ENCODE measurements at regions not wholly inside any gene's neighbourhood (a gene's known extent, or its start where the extent isn't known, plus 50 kb on each side); places are given as distances from the start of the nearest gene placed in this dataset.
A peak's percentile ranks its signal among the peaks of the same experiment; 100 is the strongest.
"Not testable (repeated sequence)": the region's sequence is repeated elsewhere in the genome, so short reads cannot be mapped to it uniquely, and the experiment has no call there.

DNA sequence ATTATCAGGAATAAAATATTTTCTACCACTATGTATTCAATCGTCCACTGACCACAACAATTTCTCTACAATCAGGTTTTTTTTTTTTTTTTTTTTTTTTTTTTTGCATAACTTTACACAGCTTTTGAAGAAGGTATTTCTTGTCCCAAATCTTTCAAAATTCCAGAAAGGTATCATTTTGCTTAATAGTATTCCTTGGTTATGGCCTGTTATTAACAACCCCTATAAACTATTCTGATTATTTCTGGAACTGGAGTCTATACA, 145.3 kb downstream of the ALX1 start:
- DNase-seq (ENCODE audit: low spot score): no peak

DNA sequence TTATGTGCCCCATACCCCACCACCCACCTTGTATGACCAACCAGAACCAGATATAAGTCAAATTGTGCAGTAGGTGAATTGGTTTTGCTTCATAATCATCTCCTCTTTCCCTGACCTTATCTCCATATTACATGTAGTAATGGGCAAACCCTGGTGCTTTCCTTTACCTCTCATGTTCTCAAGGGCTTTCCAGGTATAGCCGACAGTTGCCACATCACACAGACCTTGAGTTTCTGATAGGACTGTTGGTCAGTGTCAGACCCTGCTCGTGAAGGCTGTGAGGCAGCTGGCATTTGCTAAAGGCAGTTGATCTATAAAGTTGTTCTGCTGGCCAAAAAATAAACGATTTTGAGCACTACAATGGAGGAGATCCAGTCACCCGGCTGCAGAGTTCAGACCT, 145.9 kb downstream of the ALX1 start:
- DNase-seq (ENCODE audit: low spot score): no peak

DNA sequence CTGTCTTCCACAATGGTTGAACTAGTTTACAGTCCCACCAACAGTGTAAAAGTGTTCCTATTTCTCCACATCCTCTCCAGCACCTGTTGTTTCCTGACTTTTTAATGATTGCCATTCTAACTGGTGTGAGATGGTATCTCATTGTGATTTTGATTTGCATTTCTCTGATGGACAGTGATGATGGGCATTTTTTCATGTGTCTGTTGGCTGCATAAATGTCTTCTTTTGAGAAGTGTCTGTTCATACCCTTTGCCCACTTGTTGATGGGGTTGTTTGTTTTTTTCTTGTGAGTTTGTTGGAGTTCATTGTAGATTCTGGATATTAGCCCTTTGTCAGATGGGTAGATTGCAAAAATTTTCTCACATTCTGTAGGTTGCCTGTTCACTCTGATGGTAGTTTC, 153.1 kb downstream of the ALX1 start:
- DNase-seq (ENCODE audit: low spot score): not testable (repeated sequence)

DNA sequence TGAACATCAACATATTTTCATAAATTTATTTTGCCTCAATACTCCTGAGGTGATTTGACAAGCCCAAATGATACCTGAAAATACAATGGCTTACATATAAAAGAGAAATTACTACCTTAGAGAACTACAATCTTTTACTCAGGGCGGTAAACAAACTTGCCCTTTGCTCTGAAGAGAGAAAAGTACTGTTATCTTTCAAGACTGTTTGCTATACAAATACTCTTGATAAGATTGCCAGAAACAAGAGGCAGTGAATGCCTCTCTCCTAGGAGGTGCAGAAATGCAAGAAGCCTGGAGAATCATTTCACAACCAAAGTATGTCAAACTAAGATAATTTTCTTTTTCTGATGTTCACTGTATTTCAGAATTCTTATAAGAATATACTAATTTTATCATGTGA, 160.3 kb downstream of the ALX1 start:
- DNase-seq (ENCODE audit: low spot score): no peak

DNA sequence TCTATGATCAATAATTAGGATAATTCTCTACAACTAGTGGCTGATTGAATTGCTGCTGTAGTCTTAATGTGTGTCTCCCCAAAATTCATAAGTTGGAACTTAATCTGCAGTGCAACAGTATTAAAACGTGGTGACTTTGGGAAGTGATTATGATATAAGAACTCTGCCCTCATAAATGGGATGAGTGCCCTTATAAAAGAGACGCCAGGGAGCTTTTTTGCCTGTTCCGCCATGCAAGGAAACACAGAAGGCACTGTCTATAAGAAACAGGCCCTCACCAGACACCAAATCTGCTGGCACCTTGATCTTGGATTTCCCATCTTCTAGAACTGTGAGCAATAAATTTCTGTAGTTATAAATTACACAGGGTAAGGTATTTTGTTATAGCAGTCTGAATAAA, 161.0 kb downstream of the ALX1 start:
- DNase-seq (ENCODE audit: low spot score): no peak

DNA sequence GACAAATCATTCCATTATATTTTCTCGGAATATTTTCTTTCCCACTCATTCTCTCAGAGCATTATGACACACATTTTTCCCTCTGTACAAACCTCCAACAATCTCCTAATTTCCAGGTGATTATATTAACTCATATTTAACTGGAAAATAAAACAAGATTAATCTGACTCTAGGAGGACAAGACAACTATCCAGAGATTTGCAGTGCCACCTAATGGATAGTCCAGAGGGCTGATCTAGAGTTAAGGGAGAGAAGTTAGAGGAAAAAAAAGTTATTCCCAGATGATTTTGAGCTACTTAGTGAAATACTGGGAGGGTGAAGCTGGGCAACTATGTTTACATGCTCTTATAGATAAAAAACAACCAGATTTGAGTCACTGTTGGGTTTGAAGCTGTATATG, 161.7 kb downstream of the ALX1 start:
- no peak for DNase-seq (ENCODE audit: low spot score)

DNA sequence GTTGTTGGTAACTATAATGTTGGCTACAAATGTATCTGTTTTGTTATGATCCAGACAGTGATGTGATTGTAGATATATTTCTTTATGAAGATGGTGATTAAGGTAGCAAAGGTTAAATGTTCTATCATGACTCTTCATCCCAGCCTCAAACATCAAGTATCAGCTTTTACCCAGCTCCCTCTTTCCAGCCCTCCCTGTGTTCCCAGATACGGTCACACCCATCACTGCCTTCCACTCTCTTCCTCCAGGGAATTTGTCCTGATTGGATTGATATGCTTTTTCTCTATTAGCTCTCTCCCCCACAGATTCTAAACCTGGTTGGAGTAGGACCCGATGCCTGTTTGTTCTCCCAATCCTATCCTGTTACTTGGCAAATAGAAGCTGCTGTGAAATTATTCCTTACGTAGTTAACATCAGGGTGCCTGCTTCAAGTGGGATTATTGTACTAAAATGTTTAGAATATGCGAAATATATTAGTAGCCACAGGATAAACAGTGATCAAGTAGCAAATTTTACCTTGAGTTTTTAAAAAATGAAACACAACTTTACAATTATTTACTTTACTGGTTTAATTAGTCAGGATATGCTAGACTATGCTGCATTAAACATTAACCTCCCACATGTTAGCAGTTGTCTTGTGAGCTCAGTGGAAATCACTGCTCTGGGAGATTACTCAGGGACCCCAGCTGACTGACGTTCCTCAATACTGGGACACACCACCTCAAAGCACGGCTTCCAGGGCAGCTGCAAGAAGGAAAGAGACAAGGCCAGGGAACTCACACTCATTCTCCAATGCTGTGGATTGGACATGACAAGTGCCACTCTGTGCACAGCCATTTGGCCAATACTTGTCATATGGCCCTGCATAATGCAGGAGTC, 165.3 kb downstream of the ALX1 start:
- DNase-seq (ENCODE audit: low spot score): no peak

DNA sequence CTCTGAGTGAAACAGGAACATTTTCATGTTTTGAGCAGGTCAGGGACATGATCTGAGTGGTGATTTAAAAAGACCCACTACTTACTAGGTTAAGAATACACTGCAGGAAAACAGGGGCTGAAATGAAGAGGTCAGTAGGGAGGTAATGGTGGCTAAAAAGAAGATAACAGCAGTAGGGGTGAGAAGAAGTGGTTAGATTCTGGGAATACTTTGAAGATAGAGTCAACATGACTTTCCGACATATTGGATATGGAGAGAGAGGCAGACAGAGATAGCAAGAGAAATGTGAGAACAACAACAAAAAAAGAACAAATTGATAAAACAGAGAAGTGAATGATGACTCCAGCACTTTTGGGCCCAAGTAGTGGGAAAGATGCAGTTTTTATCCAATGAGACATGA, 168.0 kb downstream of the ALX1 start:
- no peak for DNase-seq (ENCODE audit: low spot score)

DNA sequence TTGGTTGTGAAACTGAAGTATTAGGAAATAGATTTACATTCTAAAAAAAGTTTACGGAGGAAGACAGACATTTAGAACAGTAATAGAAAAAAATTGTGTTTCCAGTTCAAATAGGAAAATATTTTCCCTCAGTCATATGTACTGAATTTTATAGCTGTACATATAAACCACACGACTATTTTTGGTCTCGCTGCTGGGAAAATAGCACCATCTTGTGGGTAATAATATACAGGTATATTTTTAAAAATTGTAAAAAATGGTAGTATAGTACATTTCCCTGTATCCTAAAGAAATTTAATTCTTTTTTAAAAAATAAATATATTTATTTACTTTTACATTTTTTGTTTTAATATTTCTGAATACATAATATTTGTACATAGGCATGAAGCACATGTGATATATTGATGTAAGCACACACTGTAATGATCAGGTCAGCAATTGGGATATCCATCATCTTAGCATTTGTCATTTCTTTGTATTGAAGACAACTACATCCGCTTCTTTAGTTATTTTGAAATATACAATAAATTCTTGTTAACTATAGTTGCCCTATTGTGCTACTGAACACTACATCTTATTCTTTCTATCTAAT, 168.6 kb downstream of the ALX1 start:
- no peak for DNase-seq (ENCODE audit: low spot score)

DNA sequence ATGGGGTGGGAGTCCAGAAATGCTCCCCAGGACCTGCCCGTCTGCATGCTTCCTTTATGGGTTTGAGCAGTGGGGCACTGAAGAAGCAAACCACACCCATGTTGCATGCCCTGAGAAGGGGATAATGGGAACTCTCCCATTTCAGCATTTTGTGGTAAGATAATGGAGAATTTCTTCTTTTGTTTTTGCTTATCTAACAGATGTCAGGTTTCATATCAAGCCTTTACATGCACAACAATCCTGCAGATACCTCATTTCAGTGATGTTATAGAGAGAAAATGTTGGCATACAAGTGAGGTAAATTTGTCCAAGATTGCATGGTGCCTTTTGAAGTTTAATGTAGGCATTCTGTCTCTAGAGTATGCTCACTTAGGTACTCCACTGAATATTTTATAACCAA, 177.0 kb downstream of the ALX1 start:
- DNase-seq (ENCODE audit: low spot score): no peak

DNA sequence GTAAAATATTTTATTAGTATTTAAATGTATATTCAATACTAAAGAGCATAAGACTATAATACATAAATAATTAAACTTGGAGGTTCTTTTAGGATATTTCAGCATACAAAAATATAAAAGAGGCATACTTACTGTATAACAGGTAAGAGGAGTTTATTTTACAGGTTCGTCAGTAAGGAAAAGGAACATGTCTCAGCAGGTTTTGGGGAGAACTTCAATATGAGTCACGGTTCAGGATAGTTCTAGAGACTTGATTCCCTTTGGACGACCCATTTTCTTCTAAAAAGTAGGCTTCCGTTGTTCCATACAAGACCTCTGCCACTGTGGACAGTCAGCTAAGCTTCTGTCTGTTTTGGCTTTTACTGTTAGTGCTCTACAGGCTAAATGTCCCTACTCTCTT, 181.1 kb downstream of the ALX1 start:
- no peak for DNase-seq (ENCODE audit: low spot score)

DNA sequence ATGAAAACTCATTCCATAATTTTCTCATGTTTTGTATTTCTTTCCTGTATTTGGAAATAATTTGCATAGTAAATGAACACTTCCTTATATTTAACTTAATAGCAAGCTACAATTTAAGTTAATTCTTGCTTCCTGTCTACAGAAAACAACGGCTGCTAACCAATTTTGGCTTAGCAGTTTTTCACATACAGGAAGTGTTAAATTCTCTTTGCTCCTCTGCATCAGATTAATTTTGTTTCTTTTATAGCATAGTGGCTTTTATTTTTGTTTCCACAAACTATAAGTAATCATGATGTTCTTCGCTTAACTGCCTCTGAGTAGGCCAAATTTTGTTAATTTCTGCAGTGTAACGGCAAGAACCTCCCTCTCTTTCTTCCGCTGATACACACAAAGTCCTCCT, 182.9 kb downstream of the ALX1 start:
- DNase-seq (ENCODE audit: low spot score): no peak

DNA sequence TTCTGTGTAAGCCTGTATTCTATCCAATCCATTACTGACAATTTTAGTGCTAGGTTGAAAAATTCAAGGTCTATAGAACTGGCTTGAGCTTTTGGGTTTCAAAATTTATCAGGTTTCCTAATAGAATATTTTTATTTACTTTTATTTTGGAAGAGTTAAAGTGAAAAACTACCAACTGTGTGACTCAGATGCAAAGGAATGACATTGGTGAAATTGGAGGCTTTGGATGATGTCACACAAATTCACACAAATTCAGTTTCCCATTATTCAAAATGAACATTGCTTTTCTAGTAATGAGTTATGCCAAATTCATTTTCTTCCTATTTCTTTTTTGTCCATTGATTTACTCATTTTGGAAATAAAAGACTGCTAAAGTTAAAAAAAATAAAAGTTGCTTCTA, 186.9 kb downstream of the ALX1 start:
- no peak for DNase-seq (ENCODE audit: low spot score)

DNA sequence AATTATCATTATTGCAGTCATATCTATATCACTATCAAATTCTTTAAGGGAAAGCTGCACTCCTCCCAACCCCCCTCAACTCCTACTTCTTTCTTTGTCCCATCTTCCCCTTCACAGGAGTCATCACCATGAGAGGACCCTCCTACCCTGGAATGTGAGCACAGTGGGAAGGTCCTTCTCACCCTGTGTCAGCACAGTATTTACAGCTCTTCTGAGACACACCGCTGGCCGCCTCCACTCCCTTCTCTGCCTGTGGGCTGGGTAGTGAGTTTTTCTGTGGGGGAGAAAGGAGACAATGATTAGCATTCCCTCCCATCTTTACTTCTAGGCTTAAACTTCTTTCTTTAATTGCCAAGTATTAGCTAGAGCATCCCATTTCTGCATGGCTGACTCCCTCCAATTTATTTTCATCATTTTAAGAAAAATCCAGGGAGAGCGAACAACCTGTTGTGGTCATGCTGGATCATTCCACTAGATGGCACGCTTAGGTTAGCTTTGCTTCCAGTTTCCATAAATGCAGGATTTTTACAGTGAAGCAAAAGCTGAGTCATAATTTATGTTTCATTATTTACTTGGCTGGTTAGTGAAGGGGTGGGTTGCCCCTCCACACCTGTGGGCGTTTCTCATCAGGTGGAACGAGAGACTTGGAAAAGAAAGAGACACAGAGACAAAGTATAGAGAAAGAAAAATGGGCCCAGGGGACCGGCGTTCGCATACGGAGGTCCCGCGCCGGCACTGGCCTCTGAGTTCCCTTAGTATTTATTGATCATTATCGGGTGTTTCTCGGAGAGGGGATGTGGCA, 188.5 kb downstream of the ALX1 start:
- DNase-seq (ENCODE audit: low spot score): peak; percentile 12

DNA sequence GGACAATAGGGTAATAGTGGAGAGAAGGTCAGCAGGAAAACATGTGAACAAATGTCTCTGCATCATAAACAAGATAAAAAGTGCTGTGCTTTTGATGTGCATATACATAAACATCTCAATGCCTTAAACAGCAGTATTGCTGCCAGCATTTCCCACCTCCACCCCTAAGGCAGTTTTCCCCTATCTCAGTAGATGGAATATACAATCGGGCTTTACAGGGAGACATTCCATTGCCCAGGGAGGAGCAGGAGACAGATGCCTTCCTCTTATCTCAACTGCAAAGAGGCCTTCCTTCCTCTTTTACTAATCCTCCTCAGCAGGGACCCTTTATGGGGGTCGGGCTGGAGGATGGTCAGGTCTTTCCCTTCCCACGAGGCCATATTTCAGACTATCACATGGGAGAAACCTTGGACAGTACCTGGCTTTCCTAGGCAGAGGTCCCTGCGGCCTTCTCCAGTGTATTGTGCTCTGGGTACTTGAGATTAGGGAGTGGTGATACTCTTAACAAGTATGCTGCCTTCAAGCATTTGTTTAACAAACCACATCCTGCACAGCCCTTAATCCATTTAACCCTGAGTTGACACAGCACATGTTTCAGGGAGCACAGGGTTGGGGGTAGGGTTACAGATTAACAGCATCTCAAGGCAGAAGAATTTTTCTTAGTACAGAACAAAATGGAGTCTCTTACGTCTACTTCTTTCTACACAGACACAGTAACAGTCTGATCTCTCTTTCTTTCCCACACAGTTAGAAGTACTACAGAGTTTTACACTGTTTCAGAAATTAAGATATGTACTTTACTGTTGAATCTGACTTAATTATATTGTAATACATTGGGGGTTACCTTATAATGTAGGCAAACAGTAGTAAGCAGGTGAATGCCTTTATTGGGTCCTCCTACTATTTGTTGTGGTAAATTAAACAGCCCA, 189.4 kb downstream of the ALX1 start:
- DNase-seq (ENCODE audit: low spot score): not testable (repeated sequence)

DNA sequence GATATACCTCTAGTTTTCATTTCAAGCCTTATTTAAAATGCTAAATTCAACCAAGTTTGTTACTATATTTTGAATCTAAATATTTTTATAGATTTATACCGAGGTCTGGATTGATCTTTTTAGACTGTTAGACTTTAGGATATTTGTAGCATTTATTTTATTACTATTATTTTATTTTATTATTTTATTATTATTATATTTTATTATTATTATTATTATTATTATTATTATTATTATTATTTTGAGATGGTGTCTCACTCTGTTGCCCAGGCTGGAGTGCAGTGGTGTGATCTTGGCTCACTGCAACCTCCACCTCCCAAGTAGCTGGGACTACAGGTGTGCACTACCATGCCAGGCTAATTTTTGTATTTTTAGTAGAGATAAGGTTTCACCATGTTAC, 195.3 kb downstream of the ALX1 start:
- DNase-seq (ENCODE audit: low spot score): not testable (repeated sequence)

DNA sequence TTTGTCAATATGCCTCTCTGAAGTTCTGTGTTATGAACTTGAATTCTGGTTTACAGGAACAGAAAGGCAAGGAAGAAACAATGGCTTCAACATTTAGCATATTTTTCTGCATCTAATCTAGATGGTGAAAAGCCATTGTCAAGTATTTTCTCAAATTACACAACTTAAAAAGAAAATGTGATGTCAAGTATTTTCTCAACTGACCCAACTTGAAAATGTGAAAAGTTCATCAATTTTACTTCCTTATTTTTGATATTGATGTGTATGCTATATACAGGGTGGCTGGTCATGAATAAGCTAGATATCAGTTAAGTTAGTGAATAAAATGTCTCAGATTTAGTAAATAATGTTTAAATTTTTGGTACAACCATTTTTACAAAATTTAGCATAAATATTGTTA, 196.7 kb downstream of the ALX1 start:
- DNase-seq (ENCODE audit: low spot score): no peak

DNA sequence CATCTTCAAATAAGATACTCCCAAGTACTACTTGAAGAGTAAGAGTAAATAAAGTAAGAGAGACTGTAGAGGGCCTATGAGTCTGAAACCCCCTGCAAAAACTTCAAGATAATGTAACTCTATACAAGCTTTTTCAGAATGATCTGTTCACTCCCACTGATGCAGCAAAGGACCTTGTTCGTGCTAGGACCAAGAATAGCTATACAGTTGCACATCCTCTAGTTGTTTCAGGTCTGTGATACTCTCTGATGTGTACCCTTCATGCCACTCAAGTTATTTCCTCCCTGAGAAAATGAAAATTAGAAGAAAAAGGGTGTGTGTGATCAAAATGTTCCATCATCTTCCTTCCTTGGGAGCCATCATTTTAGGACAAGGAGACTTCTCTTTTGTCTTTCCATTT, 204.4 kb downstream of the ALX1 start:
- no peak for DNase-seq (ENCODE audit: low spot score)

DNA sequence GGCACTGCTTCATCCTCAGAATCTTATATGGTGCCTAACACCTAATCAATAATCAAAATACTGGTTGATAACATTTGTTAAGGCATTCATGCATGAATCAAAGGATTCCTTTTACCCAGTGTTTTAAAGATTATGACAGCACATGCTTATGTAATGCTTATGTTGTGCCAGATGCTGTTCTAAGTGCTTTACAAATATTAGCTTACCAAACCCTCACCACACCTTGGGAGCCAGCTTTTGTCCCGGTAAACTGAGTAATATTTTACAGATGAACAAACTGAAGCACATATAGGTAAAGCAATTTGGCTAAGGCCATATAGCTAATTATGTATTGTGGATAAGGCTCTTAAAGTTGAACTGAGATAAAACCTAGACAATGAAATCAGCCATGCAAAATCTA, 209.2 kb downstream of the ALX1 start:
- no peak for DNase-seq (ENCODE audit: low spot score)

DNA sequence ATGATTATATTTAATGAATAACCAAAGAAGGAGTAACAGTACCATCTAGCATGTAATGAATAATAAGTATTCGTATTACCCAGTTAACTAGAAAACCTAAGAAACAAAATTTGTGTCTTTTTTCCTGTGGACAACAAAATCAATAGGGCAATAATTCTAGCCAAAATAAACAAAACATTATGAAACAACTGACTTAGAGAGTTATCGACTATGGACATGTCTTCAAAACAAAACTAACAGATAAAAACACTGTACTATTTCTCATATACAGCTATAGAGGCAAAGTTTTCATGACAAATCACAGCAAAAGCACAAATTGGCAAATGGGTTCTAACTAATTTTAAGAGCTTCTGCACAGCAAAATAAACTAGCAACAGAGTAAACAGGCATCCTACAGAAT, 224.1 kb downstream of the ALX1 start:
- DNase-seq (ENCODE audit: low spot score): no peak

DNA sequence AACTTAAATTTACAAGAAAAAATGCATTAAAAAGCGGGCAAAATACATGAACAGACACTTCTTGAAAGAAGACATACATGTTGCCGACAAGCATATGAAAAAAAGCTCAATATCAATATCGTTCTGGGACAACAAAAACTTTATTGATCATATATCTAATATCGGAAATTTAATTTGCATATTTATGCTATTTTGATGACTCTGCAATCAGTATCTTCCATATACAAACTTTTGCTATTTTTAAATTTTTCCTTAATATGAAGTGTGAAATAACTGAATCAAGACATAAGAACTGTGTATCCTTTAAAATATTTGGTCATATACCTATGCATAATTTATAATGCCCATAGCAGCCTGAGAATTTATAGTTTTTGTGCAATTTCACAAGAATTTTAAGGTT, 224.6 kb downstream of the ALX1 start:
- no peak for DNase-seq (ENCODE audit: low spot score)

DNA sequence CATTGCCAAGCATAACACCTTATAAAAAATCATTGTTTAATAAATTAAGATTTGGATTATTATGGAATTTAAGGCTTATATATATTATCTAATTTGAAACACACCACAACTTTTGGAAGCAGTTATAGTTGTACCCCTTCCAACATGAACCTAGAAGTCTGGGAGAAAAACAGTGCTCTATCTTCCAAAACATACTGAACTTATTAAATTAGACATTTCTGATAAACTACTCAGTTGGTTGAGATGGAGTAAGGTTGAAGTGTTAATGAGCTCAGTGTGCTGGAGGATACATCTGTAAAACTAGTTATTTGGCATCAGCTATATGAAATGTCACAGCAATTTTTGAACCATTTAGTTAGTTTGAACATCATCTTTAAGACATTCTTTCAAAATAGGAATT, 227.4 kb downstream of the ALX1 start:
- DNase-seq (ENCODE audit: low spot score): no peak
